ENCODE measurements at regions not wholly inside any gene's neighbourhood (a gene's known extent, or its start where the extent isn't known, plus 50 kb on each side); places are given as distances from the start of the nearest gene placed in this dataset.

DNA sequence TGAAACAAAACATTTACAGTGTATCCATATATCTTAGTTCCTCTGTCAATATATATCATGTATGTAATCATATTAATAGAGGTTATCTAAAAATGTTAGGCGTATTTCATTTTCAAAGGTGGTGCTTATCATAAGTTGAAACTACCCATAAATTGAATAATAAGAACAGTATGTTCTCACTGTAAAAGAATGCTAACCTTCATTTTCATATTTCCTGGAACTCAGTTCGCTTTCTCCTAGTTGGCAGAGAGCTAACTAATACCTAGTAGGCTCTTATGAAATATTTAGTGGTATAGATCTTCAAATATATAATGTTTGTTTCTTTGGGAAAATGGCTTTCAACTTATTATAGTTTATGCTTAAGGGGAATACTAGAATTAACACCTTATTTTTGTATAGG is 118.4 kb downstream of the DISP1 start:
- no peak for DNase-seq (ENCODE audit: low read depth)
- H3K4me3 ChIP-seq (ENCODE audit: control insufficient read depth, low read depth, low read length): no peak overlapping the region
- TF ChIP-seq CTCF (IDR thresholded peaks at IDR 0.05; ENCODE audit: control insufficient read depth, insufficient read depth, low read depth, low read length, missing control alignments): no peak

- H3K4me3 ChIP-seq (ENCODE audit: control insufficient read depth, low read depth, low read length): no peak overlapping the region
- TF ChIP-seq CTCF (IDR thresholded peaks at IDR 0.05; ENCODE audit: control insufficient read depth, insufficient read depth, low read depth, low read length, missing control alignments): no peak
- DNase-seq (ENCODE audit: low read depth): no peak
Measured at GRCh38 chr1:222935239-222935900, 120.5 kb downstream of the DISP1 start.

DNA sequence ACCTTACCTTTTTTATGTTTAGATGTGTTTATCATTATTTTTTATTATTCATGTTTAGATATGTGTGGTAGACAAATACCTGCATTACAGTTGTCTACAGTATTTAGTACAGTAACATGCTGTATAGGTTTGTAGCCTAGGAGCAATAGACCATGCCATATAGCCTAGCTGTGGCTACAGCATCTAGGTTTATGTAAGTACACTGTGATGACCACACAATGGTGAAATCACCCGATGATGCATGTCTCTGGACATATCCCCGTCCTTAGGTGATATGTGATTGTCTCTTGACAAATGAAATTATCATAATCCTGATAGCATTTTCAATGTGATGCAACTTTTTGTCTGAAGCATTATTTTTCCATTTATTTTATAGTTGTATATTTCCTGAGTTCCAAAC is 121.2 kb downstream of the DISP1 start:
- no peak overlapping the region for H3K4me3 ChIP-seq (ENCODE audit: control insufficient read depth, low read depth, low read length)
- no peak for DNase-seq (ENCODE audit: low read depth)
- TF ChIP-seq CTCF (IDR thresholded peaks at IDR 0.05; ENCODE audit: control insufficient read depth, insufficient read depth, low read depth, low read length, missing control alignments): no peak

DNA sequence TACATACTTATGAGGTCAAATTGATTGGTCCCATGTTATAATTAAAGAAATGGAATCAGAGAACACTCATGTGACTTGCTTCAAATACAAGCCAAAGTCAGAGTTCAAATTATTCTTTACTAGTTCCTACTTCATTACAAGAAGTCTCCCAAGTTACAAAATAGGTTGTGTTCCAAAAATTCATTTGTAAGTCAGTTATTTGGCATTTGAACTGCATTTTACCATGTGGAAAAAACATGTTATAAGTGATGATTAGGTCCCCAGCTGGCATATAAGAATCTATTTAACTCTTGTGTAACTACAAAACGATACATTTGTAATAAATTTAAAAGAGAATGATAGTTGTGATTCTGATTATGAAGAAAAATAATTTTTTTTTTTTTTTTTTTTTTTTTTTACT is 124.1 kb downstream of the DISP1 start:
- no peak overlapping the region for H3K4me3 ChIP-seq (ENCODE audit: control insufficient read depth, low read depth, low read length)
- no peak for DNase-seq (ENCODE audit: low read depth)
- no peak for TF ChIP-seq CTCF (IDR thresholded peaks at IDR 0.05; ENCODE audit: control insufficient read depth, insufficient read depth, low read depth, low read length, missing control alignments)

DNA sequence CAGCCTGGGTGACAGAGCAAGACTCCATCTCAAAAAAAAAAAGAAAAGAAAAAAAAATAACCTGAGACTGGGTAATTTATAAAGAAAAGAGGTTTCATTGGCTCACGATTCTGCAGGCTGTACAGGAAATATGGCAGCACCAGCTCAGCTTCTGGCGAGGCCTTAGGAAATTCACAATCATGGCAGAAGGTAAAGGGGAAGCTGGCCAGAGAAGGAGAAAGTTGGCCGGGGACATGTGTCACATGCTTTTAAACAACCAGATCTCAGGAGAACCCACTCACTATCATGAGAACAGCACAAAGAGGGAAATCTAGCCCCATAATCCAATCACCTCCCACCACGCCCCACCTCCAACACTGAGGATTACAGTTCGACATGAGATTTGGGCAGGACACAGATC is 125.3 kb downstream of the DISP1 start:
- H3K4me3 ChIP-seq (ENCODE audit: control insufficient read depth, low read depth, low read length): no peak overlapping the region
- DNase-seq (ENCODE audit: low read depth): no peak
- no peak for TF ChIP-seq CTCF (IDR thresholded peaks at IDR 0.05; ENCODE audit: control insufficient read depth, insufficient read depth, low read depth, low read length, missing control alignments)

DNA sequence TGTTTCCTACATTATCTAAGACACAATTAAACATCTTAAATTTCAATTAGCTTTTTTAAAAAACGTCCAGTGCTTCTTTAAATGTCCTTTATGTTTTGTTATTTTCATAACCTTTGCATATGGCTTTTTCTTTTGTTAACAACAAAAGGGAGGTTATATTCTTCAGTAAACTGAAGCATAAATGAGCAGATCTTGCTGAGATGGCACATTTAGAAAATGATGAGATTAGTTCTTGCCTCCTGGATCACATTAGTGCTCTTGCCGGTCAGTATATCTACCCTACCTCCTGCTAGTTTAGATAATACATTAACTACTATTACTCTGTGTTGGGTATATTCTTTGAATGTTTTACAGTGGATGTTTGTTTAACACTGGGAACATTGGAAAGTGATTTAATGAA is 126.1 kb downstream of the DISP1 start:
- DNase-seq (ENCODE audit: low read depth): no peak
- no peak for TF ChIP-seq CTCF (IDR thresholded peaks at IDR 0.05; ENCODE audit: control insufficient read depth, insufficient read depth, low read depth, low read length, missing control alignments)
- H3K4me3 ChIP-seq (ENCODE audit: control insufficient read depth, low read depth, low read length): no peak overlapping the region

DNA sequence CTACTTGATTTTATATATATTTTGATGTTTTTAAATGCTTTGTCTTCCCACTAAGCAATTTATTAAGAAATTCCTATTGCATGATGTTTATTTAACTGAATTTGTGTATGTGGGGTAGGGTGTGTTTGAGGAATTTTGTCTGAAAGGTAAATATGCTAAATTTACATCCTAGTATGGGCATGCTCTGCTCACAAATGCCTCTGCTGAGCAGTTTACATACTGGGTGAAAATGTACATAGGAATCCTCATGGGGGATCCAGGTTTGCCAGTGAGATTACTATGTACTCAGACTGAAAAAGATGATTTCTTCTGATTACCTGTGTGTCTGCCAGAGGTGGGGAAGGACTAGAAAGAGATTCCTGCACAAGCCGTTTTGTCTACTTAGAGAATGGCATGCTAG is 126.6 kb downstream of the DISP1 start:
- no peak for TF ChIP-seq CTCF (IDR thresholded peaks at IDR 0.05; ENCODE audit: control insufficient read depth, insufficient read depth, low read depth, low read length, missing control alignments)
- no peak overlapping the region for H3K4me3 ChIP-seq (ENCODE audit: control insufficient read depth, low read depth, low read length)
- DNase-seq (ENCODE audit: low read depth): no peak
